Parathyroid adenoma (tissue), 2 donors: ENCODE measurements at regions not wholly inside any gene's neighbourhood (a gene's known extent, or its start where the extent isn't known, plus 50 kb on each side); places are given as distances from the start of the nearest gene placed in this dataset.

Experiments
- H2AFZ ChIP-seq: fragments of 300-600 bp; sonication (generic); one replicate; pipeline ENCODE4 v1.7.0; 2017; ENCODE audit warnings: antibody characterized with exemption, mild to moderate bottlenecking
- H3K27ac ChIP-seq: fragments of 300-600 bp; sonication (generic); one replicate; pipeline ENCODE4 v1.7.0; 2017
- H3K27me3 ChIP-seq: fragments of 300-600 bp; sonication (generic); one replicate; pipeline ENCODE4 v1.7.0; 2017; ENCODE audit warnings: low read length; ENCODE audit not compliant: control insufficient read depth, insufficient read depth
- H3K36me3 ChIP-seq: fragments of 300-600 bp; sonication (generic); one replicate; pipeline ENCODE4 v1.7.0; 2017; ENCODE audit warnings: low read length; ENCODE audit not compliant: control insufficient read depth, insufficient read depth
- H3K4me1 ChIP-seq: fragments of 300-600 bp; sonication (generic); one replicate; pipeline ENCODE4 v1.7.0; 2017; ENCODE audit warnings: control low read depth
- H3K4me2 ChIP-seq: fragments of 300-600 bp; sonication (generic); one replicate; pipeline ENCODE4 v1.7.0; 2017; ENCODE audit warnings: low read length
- H3K4me3 ChIP-seq: fragments of 300-600 bp; sonication (generic); one replicate; pipeline ENCODE4 v1.7.0; 2017; ENCODE audit warnings: low read depth, low read length
- H3K79me2 ChIP-seq: fragments of 300-600 bp; sonication (generic); one replicate; pipeline ENCODE4 v1.7.0; 2017; ENCODE audit warnings: control low read depth
- H3K9ac ChIP-seq: fragments of 300-600 bp; sonication (generic); one replicate; pipeline ENCODE4 v1.7.0; 2017; ENCODE audit warnings: mild to moderate bottlenecking
- H3K9me3 ChIP-seq: fragments of 300-600 bp; sonication (generic); one replicate; pipeline ENCODE4 v1.7.0; 2017; ENCODE audit warnings: low read length; ENCODE audit not compliant: control insufficient read depth
- TF ChIP-seq, protein P1 (sequence below): fragments of 300-600 bp; sonication (generic); IDR thresholded peaks from one replicate; pipeline ENCODE4 v1.7.0; 2017; ENCODE audit warnings: antibody characterized with exemption, mild to moderate bottlenecking
- donor health status: primary hyperparathyroidism.

DNA sequence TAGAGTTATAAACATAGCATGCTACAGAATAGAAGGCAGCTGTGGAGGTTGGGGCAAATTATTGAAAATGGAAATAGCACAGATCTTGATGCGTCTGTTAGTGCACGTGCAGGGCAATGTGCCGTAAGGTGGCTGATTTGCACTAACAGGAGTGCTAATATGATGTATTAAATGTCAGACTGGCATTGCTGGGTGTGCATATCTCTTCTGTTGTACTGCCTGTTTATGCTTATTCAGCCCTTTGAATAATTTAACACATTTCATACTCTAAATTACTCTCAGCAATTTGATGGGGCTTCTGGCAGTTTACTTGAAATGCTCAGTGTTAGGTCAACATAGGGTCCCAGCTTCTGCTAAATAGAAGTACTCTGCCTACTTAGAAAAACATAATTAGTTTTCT, 395.6 kb downstream of the MCTP2 start:
- Histone ChIP-seq H3K4me2 (no peak overlapping the region), H3K4me1 (no peaks in the 10 kb centered on the region), H3K4me3 (no peak overlapping the region), H2AFZ (no peak overlapping the region), H3K9ac (no peak overlapping the region), H3K27ac (no peak overlapping the region), H3K27me3 (no peaks in the 10 kb centered on the region), H3K36me3 (no peaks in the 10 kb centered on the region), H3K9me3 (no peaks in the 10 kb centered on the region), H3K79me2 (no peaks in the 10 kb centered on the region)
- TF ChIP-seq, protein P1, sequence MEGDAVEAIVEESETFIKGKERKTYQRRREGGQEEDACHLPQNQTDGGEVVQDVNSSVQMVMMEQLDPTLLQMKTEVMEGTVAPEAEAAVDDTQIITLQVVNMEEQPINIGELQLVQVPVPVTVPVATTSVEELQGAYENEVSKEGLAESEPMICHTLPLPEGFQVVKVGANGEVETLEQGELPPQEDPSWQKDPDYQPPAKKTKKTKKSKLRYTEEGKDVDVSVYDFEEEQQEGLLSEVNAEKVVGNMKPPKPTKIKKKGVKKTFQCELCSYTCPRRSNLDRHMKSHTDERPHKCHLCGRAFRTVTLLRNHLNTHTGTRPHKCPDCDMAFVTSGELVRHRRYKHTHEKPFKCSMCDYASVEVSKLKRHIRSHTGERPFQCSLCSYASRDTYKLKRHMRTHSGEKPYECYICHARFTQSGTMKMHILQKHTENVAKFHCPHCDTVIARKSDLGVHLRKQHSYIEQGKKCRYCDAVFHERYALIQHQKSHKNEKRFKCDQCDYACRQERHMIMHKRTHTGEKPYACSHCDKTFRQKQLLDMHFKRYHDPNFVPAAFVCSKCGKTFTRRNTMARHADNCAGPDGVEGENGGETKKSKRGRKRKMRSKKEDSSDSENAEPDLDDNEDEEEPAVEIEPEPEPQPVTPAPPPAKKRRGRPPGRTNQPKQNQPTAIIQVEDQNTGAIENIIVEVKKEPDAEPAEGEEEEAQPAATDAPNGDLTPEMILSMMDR: no peak

DNA sequence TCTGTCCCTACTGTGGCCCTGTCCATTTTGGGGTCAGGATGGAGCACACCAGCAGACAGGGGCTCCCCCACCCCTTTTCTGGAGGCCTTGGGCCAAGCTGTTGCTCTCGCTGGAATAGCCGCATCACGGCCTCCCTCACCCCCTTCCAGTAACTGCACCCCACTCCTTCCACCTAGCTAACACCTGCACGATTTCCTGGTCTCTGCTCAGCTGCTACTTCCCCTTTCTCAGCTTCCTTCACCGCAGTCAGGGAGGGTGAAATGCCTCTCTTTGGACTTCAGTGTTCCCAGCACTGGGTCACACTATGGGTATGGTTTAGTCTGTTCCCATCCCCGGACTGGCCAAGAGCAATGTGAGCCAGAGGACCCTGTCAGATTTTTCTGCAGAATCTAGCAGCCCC, 400.2 kb downstream of the MCTP2 start:
- no peaks in the 10 kb centered on the region for H3K36me3 ChIP-seq
- no peak overlapping the region for H3K9ac ChIP-seq
- no peak overlapping the region for H2AFZ ChIP-seq
- H3K9me3 ChIP-seq: no peaks in the 10 kb centered on the region
- no peaks in the 10 kb centered on the region for H3K79me2 ChIP-seq
- no peaks in the 10 kb centered on the region for H3K27me3 ChIP-seq
- H3K4me2 ChIP-seq: no peak overlapping the region
- H3K4me1 ChIP-seq: no peaks in the 10 kb centered on the region
- no peak overlapping the region for H3K27ac ChIP-seq
- TF ChIP-seq, protein P1: no peak
- H3K4me3 ChIP-seq: no peak overlapping the region

DNA sequence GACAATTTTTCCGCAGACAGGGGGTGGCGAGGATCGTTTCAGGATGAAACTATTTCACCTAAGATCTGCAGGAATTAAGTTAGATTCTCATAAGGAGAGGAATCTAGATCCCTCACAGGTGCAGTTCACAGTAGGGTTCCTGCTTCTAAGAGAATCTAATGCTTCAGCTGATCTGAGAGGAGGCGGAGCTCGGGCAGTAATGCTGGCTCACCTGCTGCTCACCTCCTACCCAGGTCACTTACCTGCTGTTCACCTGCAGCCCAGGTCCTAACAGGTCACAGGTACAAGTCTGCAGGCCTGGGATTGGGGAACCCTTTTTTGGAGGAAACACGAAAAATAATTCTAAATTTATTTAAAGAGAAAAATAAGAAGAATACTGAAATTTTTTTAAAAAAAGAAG, 406.8 kb downstream of the MCTP2 start:
- Histone ChIP-seq H3K79me2 (no peaks in the 10 kb centered on the region), H3K27me3 (no peaks in the 10 kb centered on the region), H2AFZ (no peak overlapping the region), H3K4me1 (no peaks in the 10 kb centered on the region), H3K9me3 (no peaks in the 10 kb centered on the region), H3K9ac (no peak overlapping the region), H3K27ac (no peak overlapping the region), H3K36me3 (no peaks in the 10 kb centered on the region), H3K4me3 (no peak overlapping the region), H3K4me2 (no peak overlapping the region)
- TF ChIP-seq, protein P1: no peak

DNA sequence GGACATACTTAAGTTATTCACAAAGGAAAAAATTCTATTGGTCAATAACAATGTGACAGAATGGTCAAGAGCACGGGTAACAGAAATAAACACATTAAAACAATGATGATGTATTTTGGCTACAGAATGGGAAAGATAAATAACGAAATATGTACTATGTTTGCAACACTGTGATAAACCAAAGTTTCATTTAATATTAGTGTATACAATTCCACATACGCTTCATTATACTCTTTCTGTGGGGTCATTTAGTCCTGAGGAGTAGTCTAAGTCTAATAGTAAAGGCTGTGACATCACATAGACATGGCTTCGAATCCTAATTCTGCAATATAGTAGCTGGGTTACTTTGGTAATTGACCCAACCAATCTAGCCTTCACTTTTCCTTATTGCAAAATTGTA, 408.3 kb downstream of the MCTP2 start:
- TF ChIP-seq, protein P1: no peak
- H3K27ac ChIP-seq: no peak overlapping the region
- no peak overlapping the region for H2AFZ ChIP-seq
- no peaks in the 10 kb centered on the region for H3K79me2 ChIP-seq
- H3K4me3 ChIP-seq: no peak overlapping the region
- no peaks in the 10 kb centered on the region for H3K27me3 ChIP-seq
- H3K9me3 ChIP-seq: no peaks in the 10 kb centered on the region
- H3K9ac ChIP-seq: no peak overlapping the region
- no peaks in the 10 kb centered on the region for H3K4me1 ChIP-seq
- H3K4me2 ChIP-seq: no peak overlapping the region
- H3K36me3 ChIP-seq: no peaks in the 10 kb centered on the region

DNA sequence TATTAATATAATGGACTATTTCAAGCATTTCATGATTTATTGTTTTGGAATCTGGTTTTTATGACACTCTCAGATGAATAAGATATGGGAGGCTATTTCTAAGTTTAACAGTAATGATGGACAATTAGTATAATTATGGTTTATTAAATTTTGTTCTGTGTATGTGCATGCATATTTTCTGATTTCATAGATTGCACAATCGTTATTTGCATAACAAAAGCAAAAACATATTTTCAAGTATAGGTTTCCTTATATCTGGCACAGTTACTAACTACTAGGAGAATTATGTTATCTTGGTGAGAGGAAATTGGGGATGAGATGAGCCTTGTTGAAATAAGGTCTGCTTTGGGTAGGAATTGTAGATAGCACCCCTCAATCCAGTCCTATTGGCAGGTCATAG, 413.1 kb downstream of the MCTP2 start:
- Histone ChIP-seq H3K9me3 (no peaks in the 10 kb centered on the region), H3K4me2 (no peak overlapping the region), H3K79me2 (no peaks in the 10 kb centered on the region), H3K4me3 (no peak overlapping the region), H3K27ac (no peak overlapping the region), H3K4me1 (no peaks in the 10 kb centered on the region), H3K27me3 (no peaks in the 10 kb centered on the region), H3K9ac (no peak overlapping the region), H2AFZ (no peak overlapping the region), H3K36me3 (no peaks in the 10 kb centered on the region)
- TF ChIP-seq, protein P1: no peak
